SH-SY5Y (cell line): ENCODE measurements at regions not wholly inside any gene's neighbourhood (a gene's known extent, or its start where the extent isn't known, plus 50 kb on each side); places are given as distances from the start of the nearest gene placed in this dataset.

Source experiments
- GATA2 ChIP-seq: IDR thresholded peaks from 2 replicates; pipeline ENCODE4 v1.6.1; 2011; ENCODE audit warnings: mild to moderate bottlenecking, low read depth, low read length
- GATA3 ChIP-seq: IDR thresholded peaks from 2 replicates; pipeline ENCODE4 v1.6.1; 2011; ENCODE audit warnings: low read depth, mild to moderate bottlenecking, low read length, moderate library complexity

DNA sequence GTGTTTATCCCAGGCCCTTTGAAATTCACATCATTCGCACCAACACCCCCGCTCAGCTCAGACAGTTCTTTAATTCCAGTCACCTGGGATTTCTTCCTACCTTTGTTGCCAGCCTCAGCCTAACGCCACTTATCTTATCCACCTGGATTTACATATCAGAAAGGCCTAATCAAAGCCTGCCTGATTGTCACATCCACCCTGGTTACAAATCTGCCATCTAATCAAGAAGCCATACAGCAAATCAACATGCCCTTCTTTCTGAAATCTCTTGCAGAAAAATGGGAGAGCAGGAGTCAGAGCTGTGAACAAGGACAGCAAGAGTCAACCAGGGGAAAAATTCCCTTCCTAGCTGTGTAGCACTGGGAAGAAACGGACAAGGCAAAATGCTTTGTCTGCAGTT is 173.2 kb upstream of the DAB1 start:
- TF ChIP-seq GATA2: no peak
- no peak for TF ChIP-seq GATA3
